GM12891 (cell line): ENCODE measurements at regions not wholly inside any gene's neighbourhood (a gene's known extent, or its start where the extent isn't known, plus 50 kb on each side); places are given as distances from the start of the nearest gene placed in this dataset.

Experiments used
- DNase-seq: peaks from one replicate; pipeline ENCODE4 v3.0.0; 2011; ENCODE audit warnings: low spot score; ENCODE audit not compliant: insufficient read length
- FAIRE-seq: peaks from 2 replicates; lab custom pipeline; 2011; peaks lifted over from hg19 to GRCh38; lab: Jason Lieb, UNC
- PAX5 ChIP-seq: IDR thresholded peaks from 2 replicates; pipeline ENCODE4 v1.6.1; 2011; ENCODE audit warnings: low read length, moderate library complexity, mild to moderate bottlenecking; ENCODE audit not compliant: insufficient read depth, severe bottlenecking
- POLR2A ChIP-seq: IDR thresholded peaks from 2 replicates; pipeline ENCODE4 v1.6.1; 2011; ENCODE audit warnings: low read depth, low read length, control low read depth
- POLR2AphosphoS5 ChIP-seq: IDR thresholded peaks from 2 replicates; pipeline ENCODE4 v1.6.1; 2011; ENCODE audit warnings: low read depth, low read length, control low read depth
- POU2F2 ChIP-seq: IDR thresholded peaks from 2 replicates; pipeline ENCODE4 v1.6.1; 2011; ENCODE audit warnings: low read depth, mild to moderate bottlenecking, control low read depth, low read length, moderate library complexity
- SPI1 ChIP-seq: IDR thresholded peaks from 2 replicates; pipeline ENCODE4 v1.6.1; 2011; ENCODE audit warnings: low read depth, low read length, control low read depth
- TAF1 ChIP-seq: IDR thresholded peaks from 2 replicates; pipeline ENCODE4 v1.6.1; 2011; ENCODE audit warnings: low read depth, low read length, control low read depth

GRCh38 chr16:26189536-26189935, 497.8 kb downstream of the HS3ST4 start:
- DNase-seq: no peak
- TF ChIP-seq POLR2A (no peak), POU2F2 (no peak), POLR2AphosphoS5 (no peak), PAX5 (no peak), TAF1 (no peak), SPI1 (no peak)
- no peak for FAIRE-seq

- TF ChIP-seq POLR2A (no peak), PAX5 (no peak), POU2F2 (no peak), SPI1 (no peak), POLR2AphosphoS5 (no peak), TAF1 (no peak)
- no peak for DNase-seq
- FAIRE-seq: no peak
Observed at GRCh38 chr16:26194526-26194925, 502.8 kb downstream of the HS3ST4 start.

- no peak for TF ChIP-seq POLR2AphosphoS5
- TF ChIP-seq POU2F2: no peak
- no peak for TF ChIP-seq POLR2A
- no peak for TF ChIP-seq PAX5
- no peak for TF ChIP-seq TAF1
- no peak for TF ChIP-seq SPI1
- DNase-seq: no peak
- no peak for FAIRE-seq
Observed at GRCh38 chr16:26195225-26195624, 503.5 kb downstream of the HS3ST4 start.

GRCh38 chr16:26196310-26196709, 504.6 kb downstream of the HS3ST4 start:
- TF ChIP-seq PAX5 (no peak), POU2F2 (no peak), POLR2A (no peak), SPI1 (no peak), TAF1 (no peak), POLR2AphosphoS5 (no peak)
- FAIRE-seq: no peak
- DNase-seq: no peak

GRCh38 chr16:26196802-26197201, 505.0 kb downstream of the HS3ST4 start:
- FAIRE-seq: no peak
- no peak for TF ChIP-seq PAX5
- no peak for TF ChIP-seq POLR2AphosphoS5
- no peak for TF ChIP-seq POU2F2
- no peak for TF ChIP-seq POLR2A
- no peak for TF ChIP-seq TAF1
- TF ChIP-seq SPI1: no peak
- no peak for DNase-seq

GRCh38 chr16:26197707-26198106, 505.9 kb downstream of the HS3ST4 start:
- TF ChIP-seq PAX5: no peak
- no peak for TF ChIP-seq POLR2AphosphoS5
- no peak for TF ChIP-seq POLR2A
- no peak for FAIRE-seq
- DNase-seq: no peak

- no peak for DNase-seq
- no peak for FAIRE-seq
- TF ChIP-seq PAX5: no peak
- TF ChIP-seq TAF1: no peak
- TF ChIP-seq POU2F2: no peak
- no peak for TF ChIP-seq POLR2A
- TF ChIP-seq SPI1: no peak
- no peak for TF ChIP-seq POLR2AphosphoS5
Observed at GRCh38 chr16:26198221-26198620, 506.5 kb downstream of the HS3ST4 start.

GRCh38 chr16:26204138-26204537, 512.4 kb downstream of the HS3ST4 start:
- DNase-seq: no peak
- no peak for TF ChIP-seq SPI1
- TF ChIP-seq PAX5: no peak
- no peak for TF ChIP-seq POLR2A
- TF ChIP-seq POLR2AphosphoS5: no peak
- TF ChIP-seq TAF1: no peak
- no peak for TF ChIP-seq POU2F2
- FAIRE-seq: no peak

- DNase-seq (no peak), FAIRE-seq (no peak)
- TF ChIP-seq POU2F2 (no peak), POLR2AphosphoS5 (no peak), TAF1 (no peak), POLR2A (no peak), PAX5 (no peak), SPI1 (no peak)
Observed at GRCh38 chr16:26211542-26211941, 519.8 kb downstream of the HS3ST4 start.

- FAIRE-seq (no peak), DNase-seq (no peak)
- TF ChIP-seq PAX5: no peak
- no peak for TF ChIP-seq POLR2A
- no peak for TF ChIP-seq POU2F2
- TF ChIP-seq SPI1: no peak
- TF ChIP-seq TAF1: no peak
- TF ChIP-seq POLR2AphosphoS5: no peak
Observed at GRCh38 chr16:26212599-26212998, 520.8 kb downstream of the HS3ST4 start.
